DMS153 (cell line): ENCODE measurements at regions not wholly inside any gene's neighbourhood (a gene's known extent, or its start where the extent isn't known, plus 50 kb on each side); places are given as distances from the start of the nearest gene placed in this dataset.
A peak's percentile ranks its signal among the peaks of the same experiment; 100 is the strongest.
"Not testable (repeated sequence)": the region's sequence is repeated elsewhere in the genome, so short reads cannot be mapped to it uniquely, and the experiment has no call there.

Experiments used
- DNase-seq: peaks from one replicate; lab custom pipeline; 2025; lab: John Stamatoyannopoulos, UW

DNA sequence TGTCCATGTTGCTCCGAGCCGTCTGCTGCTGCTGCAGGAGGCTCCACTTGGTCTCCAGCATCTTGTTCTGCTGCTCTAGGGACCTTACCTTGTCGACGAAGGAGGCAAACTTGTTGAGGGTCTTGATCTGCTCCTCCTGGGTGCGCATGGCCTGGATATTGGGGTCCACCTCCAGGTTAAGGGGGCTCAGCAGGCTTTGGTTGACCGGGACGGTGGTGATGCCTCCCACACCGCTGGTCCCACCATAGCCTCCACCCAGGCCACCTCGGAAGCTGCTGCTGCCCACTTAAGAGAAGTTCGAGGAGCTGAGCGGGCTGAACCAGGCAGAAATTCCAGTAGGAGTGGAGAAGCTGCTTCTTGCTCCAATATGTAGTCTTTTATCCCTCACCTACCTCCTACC is 180.7 kb upstream of the SYNPR start:
- DNase-seq: no peak

DNA sequence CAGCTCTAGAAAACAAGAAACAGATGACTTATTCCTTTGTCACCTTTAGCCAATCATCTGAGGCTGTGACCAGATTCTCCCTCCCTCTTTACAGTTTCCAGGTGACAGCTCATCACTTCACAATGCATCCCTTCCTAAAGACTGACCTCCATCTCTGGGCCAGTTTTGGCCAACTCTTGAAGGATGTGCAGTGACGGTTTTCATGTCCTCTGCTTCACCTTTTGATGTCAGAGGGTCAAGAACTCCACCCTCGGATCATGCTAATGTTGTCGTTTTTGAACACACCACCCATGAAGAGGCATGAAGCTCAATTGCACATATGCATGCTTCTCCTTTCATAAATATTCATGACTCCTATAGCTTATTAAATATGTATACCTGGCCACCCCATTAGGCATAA is 161.2 kb upstream of the SYNPR start:
- no peak for DNase-seq

- no peak for DNase-seq
Observed at GRCh38 chr3:63124090-63124489, 154.0 kb upstream of the SYNPR start.

GRCh38 chr3:63126530-63126929 is 151.6 kb upstream of the SYNPR start:
- DNase-seq: no peak

GRCh38 chr3:63128380-63128779 is 149.7 kb upstream of the SYNPR start:
- DNase-seq: no peak

DNA sequence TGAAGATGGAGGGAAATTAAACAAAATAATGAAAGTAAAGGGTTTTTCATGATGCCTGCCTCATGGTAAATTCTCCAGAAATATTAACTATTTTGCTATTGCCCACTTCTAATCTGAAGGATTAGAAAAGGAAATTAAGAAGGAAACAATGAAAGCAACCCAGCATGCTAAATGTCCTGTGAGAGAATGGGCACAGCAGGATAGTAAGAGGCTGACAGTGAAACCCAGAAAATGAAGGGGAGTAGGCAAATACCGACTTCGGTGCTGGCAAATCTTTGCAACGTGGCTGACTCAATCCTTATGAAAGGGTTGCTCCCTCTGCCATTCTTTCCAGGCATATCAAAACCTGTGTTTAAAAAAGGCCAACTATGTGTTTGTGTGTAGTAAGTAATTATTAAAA is 147.5 kb upstream of the SYNPR start:
- DNase-seq: no peak

DNA sequence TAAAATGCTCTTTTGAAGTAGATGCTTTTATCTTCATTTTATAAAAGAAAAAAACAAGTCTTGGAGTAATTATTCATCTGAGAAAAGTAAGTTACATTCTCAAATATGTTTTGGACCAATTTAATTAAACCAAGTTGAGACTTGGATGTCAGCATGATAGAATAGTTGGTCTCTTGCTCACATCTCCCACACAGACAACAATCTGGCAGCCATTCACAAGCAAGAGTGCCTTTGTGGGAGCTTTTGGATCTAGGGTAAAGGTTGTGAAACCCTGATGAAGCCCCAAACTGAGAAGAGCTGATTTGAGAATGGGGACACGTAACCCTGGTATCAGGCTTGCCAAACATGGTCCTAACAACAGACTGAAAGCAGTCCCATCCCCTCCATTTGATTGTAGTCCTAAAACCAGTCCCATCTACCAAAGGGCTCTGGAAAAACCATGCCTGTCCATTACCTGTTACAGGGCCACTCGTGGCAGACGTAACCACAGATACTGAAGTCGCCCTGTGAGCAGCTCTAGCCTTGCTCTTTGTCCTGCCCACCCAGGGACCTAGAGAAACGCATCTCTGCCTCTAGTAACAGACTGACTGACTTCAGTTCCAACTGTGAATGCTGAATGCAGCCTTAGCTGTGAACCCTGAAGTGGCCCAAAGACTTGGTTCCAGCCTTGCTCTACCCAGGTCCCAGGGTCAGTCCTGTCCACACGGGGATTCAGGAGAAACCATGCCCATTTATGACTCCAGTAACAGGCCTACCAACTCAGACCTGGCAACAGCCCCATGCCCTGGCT is 145.5 kb upstream of the SYNPR start:
- DNase-seq: no peak

DNA sequence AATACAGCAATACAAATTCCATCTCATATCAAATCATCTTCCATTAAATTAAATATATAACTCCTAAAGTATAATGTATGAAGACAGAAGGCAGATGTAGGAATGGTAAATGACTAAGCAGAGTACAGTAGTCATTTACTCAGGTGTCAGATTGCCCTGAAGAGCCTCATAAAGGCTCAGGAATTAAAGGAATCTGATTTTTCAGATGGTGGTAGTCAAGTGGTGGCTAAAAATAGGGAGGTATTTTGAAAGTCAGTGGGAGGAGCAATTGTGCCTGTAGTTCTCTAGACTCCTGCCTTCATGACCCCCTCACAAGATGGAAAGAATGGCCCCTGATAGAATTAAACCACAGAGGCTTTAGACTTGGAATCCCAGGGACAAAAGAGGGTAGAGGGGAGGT is 142.7 kb upstream of the SYNPR start:
- DNase-seq: no peak

GRCh38 chr3:63136249-63136648 is 141.9 kb upstream of the SYNPR start:
- not testable (repeated sequence) for DNase-seq

DNA sequence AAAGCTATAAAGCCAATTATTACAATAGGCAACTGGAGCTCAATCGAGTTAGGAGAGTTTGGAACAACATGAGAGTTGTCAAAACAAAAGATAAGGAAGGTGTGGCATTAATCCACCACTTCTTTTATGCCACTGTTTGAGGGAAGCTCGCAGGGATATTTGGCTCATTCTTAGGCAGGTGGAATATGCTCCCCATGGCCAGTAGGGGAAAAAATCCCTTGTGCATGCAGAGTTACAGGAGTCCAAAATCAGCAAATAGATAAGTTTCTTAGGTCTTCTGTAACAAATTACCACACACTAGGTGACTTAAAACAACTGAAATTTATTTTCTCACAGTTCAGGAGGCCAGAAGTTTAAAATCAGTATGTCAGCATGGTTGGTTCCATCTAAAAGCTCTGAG is 135.4 kb upstream of the SYNPR start:
- no peak for DNase-seq

- no peak for DNase-seq
Observed at GRCh38 chr3:63146154-63146553, 132.0 kb upstream of the SYNPR start.

GRCh38 chr3:63150880-63151279 is 127.2 kb upstream of the SYNPR start:
- no peak for DNase-seq

DNA sequence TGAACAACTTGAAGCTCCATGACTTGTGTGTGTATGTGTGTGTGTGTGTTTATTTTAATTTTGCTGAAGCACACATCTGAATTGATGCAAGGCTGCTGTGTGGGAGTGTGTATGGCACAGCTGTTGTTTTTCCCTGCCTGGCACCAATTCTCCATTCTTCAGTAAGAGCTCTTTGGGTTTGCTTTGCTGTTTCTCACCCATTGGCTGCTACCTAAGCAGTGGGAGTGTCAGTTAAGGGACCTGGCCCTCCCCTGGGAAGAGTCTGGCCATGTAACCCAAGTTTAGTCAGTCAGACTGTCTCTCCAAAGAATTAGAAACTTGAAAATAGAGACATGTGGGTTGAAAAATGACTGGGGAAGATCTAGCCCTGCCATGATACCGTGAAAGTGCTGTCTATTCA is 126.2 kb upstream of the SYNPR start:
- DNase-seq: no peak

- no peak for DNase-seq
Observed at GRCh38 chr3:63159764-63160163, 118.3 kb upstream of the SYNPR start.

GRCh38 chr3:63167113-63167512 is 111.0 kb upstream of the SYNPR start:
- DNase-seq: no peak

- peak; percentile 54 for DNase-seq
Observed at GRCh38 chr3:63168179-63168578, 109.9 kb upstream of the SYNPR start.

DNA sequence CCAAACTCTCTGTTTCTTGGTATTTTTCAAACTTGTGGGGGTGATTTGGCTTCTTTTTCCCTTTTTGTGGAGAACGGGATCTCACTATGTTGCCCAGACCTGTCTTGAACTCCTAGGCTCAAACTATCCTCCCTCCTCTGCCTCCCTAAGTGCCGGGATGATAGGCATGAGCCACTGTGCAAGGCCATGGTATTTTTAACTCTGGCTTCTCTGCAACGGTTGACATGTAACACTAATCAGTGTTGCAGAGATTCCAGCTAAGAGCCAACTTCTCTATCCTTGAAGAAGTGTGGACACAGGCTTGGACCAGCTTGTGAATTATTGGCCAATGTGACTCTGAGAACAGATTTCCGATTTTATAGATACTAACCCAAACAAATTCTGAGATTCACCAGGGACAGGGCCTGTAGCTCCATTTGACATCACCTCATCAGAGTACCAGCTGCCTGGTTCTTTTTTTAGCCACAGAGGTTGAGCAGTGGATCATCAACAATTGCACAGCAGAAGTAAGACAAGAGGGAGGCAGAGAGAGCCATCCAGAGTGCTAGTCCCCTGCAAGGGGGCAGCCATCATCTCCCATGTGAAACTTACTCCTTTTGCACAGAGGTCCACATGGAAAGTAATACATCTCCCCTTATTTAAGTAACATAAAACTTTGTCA is 98.1 kb upstream of the SYNPR start:
- DNase-seq: no peak

- peak; percentile 91 for DNase-seq
Observed at GRCh38 chr3:63192248-63192647, 85.9 kb upstream of the SYNPR start.

DNA sequence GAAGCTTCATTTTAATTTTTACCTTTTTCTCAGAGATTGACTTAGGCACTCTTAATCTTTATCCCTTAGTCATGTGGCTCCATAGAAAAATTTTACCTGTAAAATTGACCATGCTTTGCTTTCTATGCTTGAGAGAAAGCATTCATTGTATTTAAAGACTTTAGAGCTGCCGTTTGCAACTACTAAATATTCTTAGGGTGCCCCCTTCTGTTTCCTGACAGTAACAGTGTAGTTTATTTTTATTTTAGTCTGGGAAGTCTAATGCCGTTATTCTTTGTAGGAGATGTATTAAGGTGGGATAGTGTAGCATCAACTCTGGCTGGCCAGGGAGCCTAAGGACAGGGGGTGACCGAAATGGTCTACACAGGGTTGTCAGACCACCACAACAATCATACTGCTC is 84.5 kb upstream of the SYNPR start:
- peak; percentile 11 for DNase-seq

GRCh38 chr3:63199606-63200005 is 78.5 kb upstream of the SYNPR start:
- DNase-seq: no peak

DNA sequence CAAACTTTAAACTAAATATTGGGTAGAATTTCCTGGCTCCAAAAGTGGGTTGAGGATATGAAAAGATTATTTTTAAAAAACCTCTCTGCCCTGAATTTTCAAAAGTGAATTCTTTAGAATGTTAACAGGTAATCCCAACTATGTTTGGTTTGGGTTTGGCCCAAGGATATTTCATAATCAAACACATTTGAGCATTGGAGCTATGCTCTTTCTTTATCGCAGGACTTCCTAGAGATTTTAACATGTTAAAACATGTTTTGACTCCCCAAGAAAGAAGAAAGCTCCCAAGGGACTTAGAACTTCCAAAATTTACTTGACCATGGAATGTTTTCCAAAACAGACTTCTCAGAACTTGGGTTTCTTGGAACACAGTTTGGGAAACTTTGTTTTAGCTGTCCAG is 75.6 kb upstream of the SYNPR start:
- DNase-seq: no peak

DNA sequence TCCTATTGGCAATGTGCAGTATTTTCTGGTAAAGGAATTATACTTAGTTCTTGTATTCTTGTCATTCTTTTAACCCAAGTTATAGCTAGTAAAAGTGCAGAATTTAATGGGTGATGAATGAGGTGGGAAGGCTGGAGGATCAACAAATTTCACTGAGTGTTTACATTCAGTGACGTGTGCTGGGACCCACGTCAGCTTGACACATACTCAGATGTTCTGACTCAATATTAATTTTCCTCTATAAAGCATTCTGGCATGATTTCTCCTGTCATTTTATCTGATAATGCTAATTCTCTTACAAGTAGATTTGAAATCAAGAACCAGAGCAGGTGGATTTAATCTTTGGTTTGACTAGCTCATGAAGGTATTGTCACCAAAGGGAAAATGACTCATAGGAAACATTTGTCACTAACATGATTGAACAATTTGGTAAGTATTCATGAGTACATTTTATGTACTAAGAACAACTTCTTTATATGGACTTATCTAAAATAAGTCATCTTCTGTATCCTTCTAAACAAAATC is 71.0 kb upstream of the SYNPR start:
- no peak for DNase-seq

DNA sequence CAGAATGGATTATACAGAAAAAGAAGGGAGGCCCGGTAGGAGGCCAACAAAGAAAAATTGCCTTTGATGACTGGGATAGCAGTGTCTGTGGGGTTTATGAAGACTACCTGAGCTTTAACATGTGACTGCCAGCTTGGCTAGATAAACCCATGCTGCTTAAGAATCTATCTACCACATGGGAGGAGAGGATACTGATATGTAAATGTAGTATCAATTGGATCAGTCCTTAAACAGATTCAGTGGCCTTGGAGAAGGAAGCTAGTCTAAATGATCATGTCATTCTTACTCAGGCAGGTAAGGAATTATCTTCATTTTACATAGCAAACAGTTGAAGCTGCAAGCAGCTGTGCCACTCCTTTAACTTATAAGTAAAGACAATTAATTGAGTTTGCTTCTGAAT is 50.0 kb upstream of the SYNPR start:
- no peak for DNase-seq
